NCI-H1694 treated with DMSO at 0.1 percent for 48 hours (cell line): ENCODE measurements at regions not wholly inside any gene's neighbourhood (a gene's known extent, or its start where the extent isn't known, plus 50 kb on each side); places are given as distances from the start of the nearest gene placed in this dataset.
A peak's percentile ranks its signal among the peaks of the same experiment; 100 is the strongest.
"Not testable (repeated sequence)": the region's sequence is repeated elsewhere in the genome, so short reads cannot be mapped to it uniquely, and the experiment has no call there.

Experiments used
- DNase-seq: peaks from one replicate; lab custom pipeline; 2025; lab: John Stamatoyannopoulos, UW

DNA sequence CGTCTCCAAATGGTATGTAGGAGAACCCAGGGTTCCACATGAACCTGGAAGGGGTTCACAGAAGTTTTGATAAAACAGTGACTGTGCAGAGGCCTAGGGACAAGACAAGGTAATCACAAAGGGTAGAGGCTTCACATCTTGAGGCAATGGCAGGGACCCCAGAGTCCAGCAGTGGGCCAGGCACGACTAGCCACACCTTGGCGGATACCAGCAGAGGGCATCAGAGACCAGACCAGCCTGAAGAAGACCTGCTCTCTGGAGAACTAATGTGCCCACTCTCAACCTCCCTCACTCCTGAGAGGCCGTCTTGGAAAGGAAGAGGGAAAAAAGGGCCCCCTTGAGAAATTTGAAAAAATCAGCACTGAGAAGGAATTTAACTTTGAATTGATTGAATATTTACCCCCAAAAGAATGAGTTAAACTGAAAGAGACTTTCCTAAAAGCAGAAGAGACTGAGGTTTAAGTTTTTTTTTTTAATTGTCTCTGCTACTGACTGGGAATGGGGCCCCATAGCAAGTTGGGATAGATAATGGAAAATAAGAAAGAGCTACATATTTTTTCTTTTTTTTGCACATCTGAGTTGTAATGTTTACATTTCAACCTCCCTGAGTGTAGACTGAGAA, 243.8 kb upstream of the JADE1 start:
- no peak for DNase-seq

DNA sequence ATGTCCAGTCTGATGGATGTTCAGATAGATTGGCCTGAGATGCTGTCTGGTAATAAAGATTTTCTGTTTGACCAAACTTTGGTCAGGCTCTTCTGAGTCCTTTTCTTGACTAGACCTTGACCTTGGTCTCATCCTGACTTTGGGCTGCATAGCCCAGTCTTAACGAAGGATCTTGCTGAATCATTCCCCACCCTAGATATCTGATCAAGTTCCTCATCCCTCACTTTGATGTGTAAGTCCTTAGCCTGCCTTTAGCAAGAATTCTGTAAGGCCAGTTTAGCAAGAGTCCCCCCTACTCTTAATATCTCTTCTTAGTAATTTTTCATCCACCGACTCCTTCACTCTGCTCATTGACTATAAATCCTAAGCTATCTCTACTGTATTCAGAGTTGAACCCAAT, 244.4 kb upstream of the JADE1 start:
- no peak for DNase-seq

GRCh38 chr4:128564081-128564630, 245.3 kb upstream of the JADE1 start:
- DNase-seq, result no peak

DNA sequence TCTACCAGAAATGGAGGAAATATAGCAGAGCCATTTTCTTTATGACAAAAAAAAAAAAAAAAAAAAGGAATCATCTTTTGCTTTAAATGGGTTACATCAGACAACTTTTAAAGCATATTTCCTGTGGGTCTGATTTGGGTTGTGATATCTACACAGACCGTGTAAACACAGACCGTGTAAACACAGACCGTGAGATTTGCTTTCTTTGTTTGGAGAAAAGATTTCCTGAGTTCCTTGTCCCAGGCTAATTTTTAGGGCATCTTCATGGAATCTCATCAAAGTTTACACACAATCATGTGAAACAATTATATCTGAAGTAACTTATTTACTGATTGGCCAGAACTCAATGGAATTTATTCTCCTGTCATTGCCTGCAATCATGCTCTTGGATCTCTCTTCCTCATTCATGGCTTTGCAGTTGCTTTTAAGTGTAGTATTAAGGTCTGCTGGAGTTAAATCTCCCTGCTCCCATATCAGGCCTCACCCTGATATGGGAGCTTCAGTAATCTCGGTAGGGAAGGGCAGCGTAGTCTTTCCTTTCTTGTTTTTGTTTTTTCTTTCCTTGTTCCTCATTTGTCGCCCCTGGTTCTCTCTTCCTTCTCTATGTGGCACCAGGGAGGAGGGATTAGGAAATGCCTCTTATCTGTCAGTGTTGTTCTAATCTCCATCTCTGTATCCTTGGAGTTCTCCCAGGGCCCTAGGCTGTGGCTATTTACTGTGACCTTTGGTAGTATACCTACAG, 248.6 kb upstream of the JADE1 start:
- DNase-seq, result no peak

GRCh38 chr4:128558896-128559679, 250.4 kb upstream of the JADE1 start:
- DNase-seq, result no peak

GRCh38 chr4:128556756-128557155, 252.7 kb upstream of the JADE1 start:
- no peak for DNase-seq

DNA sequence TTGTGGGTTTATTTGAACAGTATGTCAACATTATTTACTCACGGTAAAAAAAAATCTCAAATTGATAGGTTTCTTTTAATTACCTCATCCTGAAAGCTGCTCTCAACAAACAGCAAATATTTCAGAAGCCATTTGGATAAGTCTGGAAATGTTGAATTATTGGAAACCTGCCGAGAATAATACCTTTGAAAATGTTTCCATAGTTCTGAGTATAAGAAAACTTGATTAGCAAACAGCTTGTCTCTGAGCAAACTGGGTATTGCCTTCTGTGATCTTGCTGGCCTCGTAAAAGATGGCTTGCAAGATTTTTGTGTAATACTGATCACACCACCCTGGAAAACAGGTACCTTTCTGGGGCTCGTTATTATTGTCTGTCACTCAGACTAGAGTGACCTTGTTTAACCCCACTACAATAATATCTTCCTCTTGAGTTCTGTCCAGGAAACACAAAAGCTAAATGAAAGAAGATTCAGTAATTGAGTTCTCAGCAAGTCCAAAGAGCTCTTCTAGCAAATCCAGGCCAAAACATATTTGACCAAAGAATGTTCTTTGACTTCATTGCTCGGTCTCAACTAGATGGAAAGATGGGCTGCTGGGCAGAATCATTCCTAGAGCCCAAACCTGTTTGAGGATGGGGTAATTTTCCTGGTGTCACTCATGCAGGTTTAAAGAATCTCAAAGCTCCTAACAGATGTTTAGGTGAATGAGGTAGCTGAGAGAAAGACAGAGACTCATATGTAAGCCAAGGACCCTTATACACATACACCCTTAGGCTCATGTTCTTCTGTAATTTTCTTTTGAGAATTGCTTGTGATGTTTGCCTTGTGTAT, 255.6 kb upstream of the JADE1 start:
- peak; percentile 37 for DNase-seq

- DNase-seq, result no peak
Observed at GRCh38 chr4:128552586-128552907, 257.0 kb upstream of the JADE1 start.

- DNase-seq, result no peak
Observed at GRCh38 chr4:128551280-128551679, 258.2 kb upstream of the JADE1 start.

DNA sequence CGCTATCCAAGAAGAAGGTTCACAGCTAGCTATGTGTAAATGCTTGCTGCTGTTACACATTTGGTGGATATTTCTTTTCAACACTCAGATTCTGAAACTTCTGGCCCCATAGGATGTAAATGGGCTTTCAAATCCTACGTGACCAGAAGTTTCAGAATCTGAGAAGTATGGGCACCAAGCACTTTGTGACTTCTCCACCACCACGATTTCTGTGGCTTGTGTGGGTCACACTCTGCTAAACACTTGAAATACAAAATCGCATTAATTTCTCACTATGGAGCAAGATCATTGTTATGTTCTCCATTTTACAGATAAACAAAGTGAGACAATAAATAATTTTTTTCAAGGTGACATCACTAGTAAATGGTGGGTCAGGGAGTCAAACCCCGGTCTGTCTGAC, 259.4 kb upstream of the JADE1 start:
- no peak for DNase-seq

- DNase-seq, result no peak
Observed at GRCh38 chr4:128549636-128550035, 259.9 kb upstream of the JADE1 start.

DNA sequence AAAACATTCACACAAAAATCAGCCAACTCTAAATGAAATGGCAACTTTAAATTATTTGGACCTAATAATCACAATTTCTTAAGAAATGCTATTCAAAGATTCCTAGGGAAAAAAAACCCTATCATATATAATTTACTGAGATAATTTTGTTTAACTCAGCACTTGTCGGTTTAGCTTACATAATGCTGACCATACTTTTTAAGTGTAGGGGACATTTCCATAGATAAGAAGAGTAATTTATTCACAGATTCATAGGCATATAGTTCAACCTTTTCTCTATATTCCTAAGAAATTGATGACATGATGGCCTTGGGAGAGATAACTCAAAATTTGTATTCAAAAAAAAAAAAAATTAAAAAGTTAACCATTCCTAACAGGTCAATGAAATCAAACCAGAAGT, 260.8 kb upstream of the PGRMC2 start:
- DNase-seq, result no peak

DNA sequence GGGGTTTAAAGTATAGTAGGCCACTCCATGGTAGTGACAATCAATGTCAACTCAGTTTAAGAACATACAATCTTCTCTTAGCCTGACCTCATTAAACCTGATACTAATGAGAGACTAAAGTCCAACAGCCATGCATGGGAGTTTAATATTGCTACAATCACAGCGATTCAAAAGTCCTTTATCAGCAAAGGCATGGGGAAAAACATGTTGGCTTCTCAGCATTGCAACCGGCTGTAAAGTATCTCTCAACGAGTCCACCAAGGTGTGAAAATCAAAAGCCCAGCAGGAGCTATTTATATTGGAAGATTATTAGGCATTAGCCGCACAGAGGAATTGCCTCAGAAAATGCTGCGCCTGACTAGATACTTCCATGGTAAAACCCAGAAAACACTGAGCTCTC, 256.7 kb upstream of the PGRMC2 start:
- DNase-seq, result no peak

DNA sequence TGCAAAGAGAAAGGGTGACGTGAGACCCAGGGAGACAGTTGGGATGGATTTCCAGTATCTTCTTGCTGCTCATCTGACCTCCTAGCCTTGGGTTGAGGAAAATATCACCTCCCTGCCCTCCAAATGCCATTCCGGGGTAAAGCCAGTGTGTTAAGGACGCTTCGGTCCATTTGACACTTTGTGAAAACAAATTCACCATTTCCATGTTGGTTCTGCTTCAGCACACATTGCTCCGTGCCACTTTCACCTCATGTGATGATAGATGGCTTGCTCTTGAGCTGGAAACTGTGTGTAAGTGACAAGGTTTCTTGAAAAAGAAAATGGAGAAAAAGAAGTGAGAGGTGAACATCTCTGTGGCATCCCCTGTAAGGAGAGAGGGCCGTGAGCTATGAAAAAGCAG, 256.1 kb upstream of the PGRMC2 start:
- DNase-seq, result no peak

GRCh38 chr4:128542047-128542446, 254.4 kb upstream of the PGRMC2 start:
- no peak for DNase-seq

- DNase-seq, result no peak
Observed at GRCh38 chr4:128540122-128540521, 252.5 kb upstream of the PGRMC2 start.

DNA sequence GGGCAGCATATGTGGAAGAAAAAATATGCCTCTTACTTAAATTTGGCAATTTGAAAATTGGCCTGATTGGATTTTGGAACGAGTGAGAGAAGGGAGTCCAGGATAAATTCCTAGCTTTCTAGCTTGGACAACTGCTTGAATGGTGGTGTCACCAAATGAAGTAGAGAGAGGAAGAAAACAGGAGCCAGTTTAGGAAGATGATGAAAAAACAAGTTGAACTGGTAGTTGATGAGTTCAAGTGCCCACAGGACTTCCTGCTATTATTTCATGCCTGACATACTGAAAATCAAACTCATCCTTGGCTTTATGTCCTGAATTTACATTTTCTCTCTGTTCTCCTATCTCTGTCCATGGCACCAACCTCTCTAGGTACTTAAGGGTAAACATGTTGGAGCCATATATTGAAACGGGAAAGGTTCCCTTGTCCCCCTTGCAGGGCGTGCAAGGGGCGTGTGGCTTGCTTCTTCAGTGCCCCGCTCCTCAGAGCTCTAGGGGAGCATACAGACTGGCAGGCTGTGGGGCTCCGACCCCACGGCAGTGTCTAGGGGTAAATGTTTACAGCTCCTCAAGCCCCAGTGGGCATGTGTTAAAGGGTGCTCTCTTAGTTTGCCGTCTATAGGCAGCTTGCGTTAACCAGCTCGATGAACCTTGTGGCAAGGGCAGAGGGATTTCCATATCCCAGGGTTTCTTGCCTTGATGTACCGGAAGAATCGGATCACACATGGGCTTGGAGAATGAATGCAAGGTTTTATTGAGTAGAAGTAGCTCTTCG, 250.7 kb upstream of the PGRMC2 start:
- no peak for DNase-seq

DNA sequence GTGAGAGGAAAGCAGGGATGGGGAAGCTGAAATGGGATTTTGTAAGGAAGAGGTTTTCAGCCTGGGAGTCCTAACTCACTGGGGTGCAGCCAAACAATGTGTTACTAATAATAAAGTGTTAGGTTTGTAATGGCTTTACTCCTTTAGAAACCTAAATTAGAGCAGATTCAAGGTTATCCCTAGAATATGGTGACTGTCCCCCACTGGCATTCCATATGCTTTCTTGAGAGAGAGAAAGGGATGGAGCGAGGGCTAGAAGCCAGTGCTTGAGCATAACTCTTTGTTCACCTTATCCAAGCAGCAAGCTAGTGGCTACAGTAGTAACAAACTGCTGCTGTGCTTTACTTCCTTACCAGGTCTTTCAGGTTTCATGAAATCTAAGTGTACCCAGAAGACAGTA, 249.1 kb upstream of the PGRMC2 start:
- no peak for DNase-seq

GRCh38 chr4:128535510-128535909, 247.9 kb upstream of the PGRMC2 start:
- not testable (repeated sequence) for DNase-seq

GRCh38 chr4:128528793-128529553, 241.4 kb upstream of the PGRMC2 start:
- no peak for DNase-seq
